ENCODE measurements at regions not wholly inside any gene's neighbourhood (a gene's known extent, or its start where the extent isn't known, plus 50 kb on each side); places are given as distances from the start of the nearest gene placed in this dataset.
"Not testable (repeated sequence)": the region's sequence is repeated elsewhere in the genome, so short reads cannot be mapped to it uniquely, and the experiment has no call there.

GRCh38 chr14:106187216-106187615, 660.8 kb downstream of the TMEM121 start:
- ATAC-seq = no peak
- Mint-ChIP-seq H3K27me3 (no peaks in the 10 kb centered on the region), H3K36me3 (no peaks in the 10 kb centered on the region), H3K4me1 (no peaks in the 10 kb centered on the region), H3K27ac (no peak overlapping the region), H3K4me3 (no peak overlapping the region), H3K9me3 (no peaks in the 10 kb centered on the region)

DNA sequence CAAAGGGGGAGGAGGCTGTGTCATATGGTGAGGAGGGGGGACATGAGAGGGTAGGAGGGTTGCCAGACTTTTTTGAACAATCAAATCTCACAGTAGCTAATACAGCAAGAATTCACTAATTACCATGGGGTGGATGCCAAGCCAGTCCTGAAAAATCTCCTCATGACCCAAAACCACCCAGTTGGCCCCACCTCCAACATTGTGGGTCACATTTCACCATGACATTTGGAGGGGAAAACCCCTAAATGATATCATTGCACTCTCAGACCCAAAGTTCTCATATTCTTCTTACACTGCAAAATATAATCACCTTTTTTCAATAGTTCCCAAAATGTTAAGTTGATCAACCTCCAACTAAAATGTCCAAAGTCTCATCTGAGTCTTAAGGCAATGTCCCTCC, 666.3 kb downstream of the TMEM121 start:
- not testable (repeated sequence) for ATAC-seq

GRCh38 chr14:106196459-106196858, 670.1 kb downstream of the TMEM121 start:
- H3K27ac Mint-ChIP-seq, H3K36me3 Mint-ChIP-seq, H3K9me3 Mint-ChIP-seq, H3K4me3 Mint-ChIP-seq, H3K27me3 Mint-ChIP-seq, ATAC-seq, H3K4me1 Mint-ChIP-seq: not testable (repeated sequence)

More for the DNA sequence above, 666.3 kb downstream of the TMEM121 start:
- not testable (repeated sequence) for H3K4me3 Mint-ChIP-seq, H3K4me1 Mint-ChIP-seq, H3K27me3 Mint-ChIP-seq, H3K27ac Mint-ChIP-seq, H3K36me3 Mint-ChIP-seq, H3K9me3 Mint-ChIP-seq

DNA sequence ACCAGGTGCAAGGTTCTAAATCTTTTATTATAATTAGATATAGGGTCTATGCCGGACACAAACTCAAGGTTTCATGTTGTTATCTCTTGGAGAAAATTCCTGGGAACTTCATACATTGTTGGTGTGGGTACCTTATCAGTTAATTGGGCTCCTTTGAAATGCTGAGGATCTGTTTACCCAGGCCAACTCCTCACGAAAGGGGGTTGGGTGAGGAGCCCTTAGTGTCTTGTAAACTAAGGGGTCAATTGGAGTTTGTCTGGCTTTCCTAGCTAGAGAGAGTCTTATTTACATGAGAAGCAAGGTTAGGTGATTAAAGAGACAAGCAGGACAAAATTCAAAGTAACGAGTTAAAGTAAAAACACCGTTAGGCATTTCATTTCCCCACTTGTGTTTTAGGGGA, 670.9 kb downstream of the TMEM121 start:
- H3K9me3 Mint-ChIP-seq, H3K27me3 Mint-ChIP-seq, H3K4me3 Mint-ChIP-seq, H3K36me3 Mint-ChIP-seq, H3K4me1 Mint-ChIP-seq, H3K27ac Mint-ChIP-seq, ATAC-seq: not testable (repeated sequence)

DNA sequence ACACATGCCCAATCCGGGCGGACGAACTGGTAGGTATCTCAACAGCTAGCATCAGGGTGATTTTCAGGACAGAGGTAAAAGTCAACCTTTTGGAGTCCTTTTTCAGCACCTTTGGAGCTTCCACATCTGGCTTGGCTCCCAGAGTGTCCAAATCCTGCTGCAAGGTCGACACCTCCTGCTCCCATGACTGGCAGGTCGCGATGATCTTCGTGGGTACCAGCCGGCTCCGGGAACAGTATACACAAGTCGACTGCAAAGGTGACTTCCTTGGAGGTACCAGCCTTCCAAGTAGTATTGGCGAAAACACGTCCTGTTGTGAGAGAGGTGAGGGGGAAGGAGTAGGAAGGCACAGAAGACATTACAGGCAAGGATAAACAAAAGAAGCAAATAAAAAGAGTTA, 672.7 kb downstream of the TMEM121 start:
- Mint-ChIP-seq H3K4me3 (no peak overlapping the region), H3K9me3 (no peaks in the 10 kb centered on the region), H3K27ac (no peak overlapping the region), H3K27me3 (peaks cover 16% of the 10 kb centered on the region), H3K36me3 (no peaks in the 10 kb centered on the region), H3K4me1 (no peaks in the 10 kb centered on the region)
- no peak for ATAC-seq

- no peaks in the 10 kb centered on the region for H3K36me3 Mint-ChIP-seq
- no peak for ATAC-seq
- no peaks in the 10 kb centered on the region for H3K4me1 Mint-ChIP-seq
- H3K9me3 Mint-ChIP-seq = no peaks in the 10 kb centered on the region
- H3K4me3 Mint-ChIP-seq = no peak overlapping the region
- H3K27me3 Mint-ChIP-seq = peaks cover 27% of the 10 kb centered on the region
- H3K27ac Mint-ChIP-seq = no peak overlapping the region
Observed at GRCh38 chr14:106200541-106201315, 674.3 kb downstream of the TMEM121 start.

DNA sequence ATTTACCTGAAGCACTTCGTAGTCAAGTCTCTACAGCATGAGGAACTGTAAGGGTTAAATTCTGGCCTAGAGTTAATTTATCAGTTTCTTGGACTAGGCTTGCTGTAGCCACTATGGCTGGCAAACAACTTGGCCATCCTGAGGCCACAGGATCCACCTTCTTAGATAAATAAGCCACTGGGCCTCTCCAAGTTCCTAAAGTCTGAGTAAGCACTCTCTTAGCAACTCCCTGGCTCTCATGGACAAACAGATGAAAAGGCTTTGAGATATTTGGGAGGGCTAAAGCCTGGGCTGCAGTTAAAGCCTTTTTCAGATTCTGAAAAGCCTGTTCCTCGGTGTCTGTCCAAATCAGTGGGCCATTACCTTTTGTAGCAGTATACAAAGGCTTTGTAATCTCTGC, 675.0 kb downstream of the TMEM121 start:
- Mint-ChIP-seq H3K27ac (no peak overlapping the region), H3K27me3 (peaks cover 32% of the 10 kb centered on the region), H3K36me3 (no peaks in the 10 kb centered on the region), H3K9me3 (no peaks in the 10 kb centered on the region), H3K4me3 (no peak overlapping the region), H3K4me1 (no peaks in the 10 kb centered on the region)
- ATAC-seq = no peak

GRCh38 chr14:106203438-106203837, 677.1 kb downstream of the TMEM121 start:
- Mint-ChIP-seq H3K27ac (no peak overlapping the region), H3K9me3 (no peaks in the 10 kb centered on the region), H3K4me1 (no peaks in the 10 kb centered on the region), H3K4me3 (no peak overlapping the region), H3K27me3 (peaks cover 45% of the 10 kb centered on the region), H3K36me3 (no peaks in the 10 kb centered on the region)
- ATAC-seq = no peak

- no peaks in the 10 kb centered on the region for H3K4me1 Mint-ChIP-seq
- no peaks in the 10 kb centered on the region for H3K9me3 Mint-ChIP-seq
- H3K36me3 Mint-ChIP-seq = no peaks in the 10 kb centered on the region
- ATAC-seq = no peak
- H3K4me3 Mint-ChIP-seq = no peak overlapping the region
- no peak overlapping the region for H3K27ac Mint-ChIP-seq
- H3K27me3 Mint-ChIP-seq = peaks cover 44% of the 10 kb centered on the region
Observed at GRCh38 chr14:106204063-106204462, 677.7 kb downstream of the TMEM121 start.

- H3K4me3 Mint-ChIP-seq = no peak overlapping the region
- ATAC-seq = no peak
Observed at GRCh38 chr14:106207316-106207715, 680.9 kb downstream of the TMEM121 start.

DNA sequence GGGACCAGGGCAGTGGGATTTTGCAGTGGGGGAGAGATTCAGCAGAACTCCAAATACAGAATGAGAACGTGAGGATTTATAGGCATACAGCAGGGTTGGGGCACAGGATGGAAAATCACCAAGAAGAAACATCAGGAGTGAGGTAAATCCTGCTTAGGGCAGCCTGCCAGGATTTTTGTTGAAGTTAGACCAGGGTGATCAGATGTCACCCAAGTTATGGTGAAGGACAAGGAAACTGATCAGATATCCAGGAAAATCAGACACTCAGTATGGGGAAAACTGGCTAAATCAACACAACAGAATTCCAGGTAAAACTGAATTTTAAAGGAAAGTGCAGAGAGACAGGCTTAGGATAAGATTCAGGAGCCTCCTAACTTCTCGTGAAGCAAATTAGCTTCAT, 682.4 kb downstream of the TMEM121 start:
- no peaks in the 10 kb centered on the region for H3K36me3 Mint-ChIP-seq
- no peak overlapping the region for H3K4me3 Mint-ChIP-seq
- no peak for ATAC-seq
- H3K27ac Mint-ChIP-seq = no peak overlapping the region
- peaks cover 45% of the 10 kb centered on the region for H3K27me3 Mint-ChIP-seq
- H3K9me3 Mint-ChIP-seq = no peaks in the 10 kb centered on the region
- no peaks in the 10 kb centered on the region for H3K4me1 Mint-ChIP-seq

More at GRCh38 chr14:106207316-106207715, 680.9 kb downstream of the TMEM121 start:
- Mint-ChIP-seq H3K27ac (no peak overlapping the region), H3K4me1 (no peaks in the 10 kb centered on the region), H3K36me3 (no peaks in the 10 kb centered on the region), H3K9me3 (no peaks in the 10 kb centered on the region), H3K27me3 (peaks cover 41% of the 10 kb centered on the region)

GRCh38 chr14:106209755-106210154, 683.4 kb downstream of the TMEM121 start:
- no peaks in the 10 kb centered on the region for H3K4me1 Mint-ChIP-seq
- H3K27ac Mint-ChIP-seq = no peak overlapping the region
- H3K27me3 Mint-ChIP-seq = peaks cover 41% of the 10 kb centered on the region
- no peaks in the 10 kb centered on the region for H3K36me3 Mint-ChIP-seq
- no peaks in the 10 kb centered on the region for H3K9me3 Mint-ChIP-seq
- no peak overlapping the region for H3K4me3 Mint-ChIP-seq
- no peak for ATAC-seq

- Mint-ChIP-seq H3K27me3 (peaks cover 42% of the 10 kb centered on the region), H3K4me1 (no peaks in the 10 kb centered on the region), H3K9me3 (no peaks in the 10 kb centered on the region), H3K27ac (no peak overlapping the region), H3K4me3 (no peak overlapping the region), H3K36me3 (no peaks in the 10 kb centered on the region)
- ATAC-seq = no peak
Observed at GRCh38 chr14:106210650-106211049, 684.3 kb downstream of the TMEM121 start.

GRCh38 chr14:106211334-106211900, 685.0 kb downstream of the TMEM121 start:
- no peak overlapping the region for H3K27ac Mint-ChIP-seq
- no peaks in the 10 kb centered on the region for H3K9me3 Mint-ChIP-seq
- no peak overlapping the region for H3K4me3 Mint-ChIP-seq
- H3K36me3 Mint-ChIP-seq = no peaks in the 10 kb centered on the region
- peaks cover 36% of the 10 kb centered on the region for H3K27me3 Mint-ChIP-seq
- no peaks in the 10 kb centered on the region for H3K4me1 Mint-ChIP-seq
- ATAC-seq = no peak

GRCh38 chr14:106215229-106215628, 688.8 kb downstream of the TMEM121 start:
- no peak for ATAC-seq
- H3K9me3 Mint-ChIP-seq = no peaks in the 10 kb centered on the region

GRCh38 chr14:106216679-106217078, 690.3 kb downstream of the TMEM121 start:
- H3K9me3 Mint-ChIP-seq = no peaks in the 10 kb centered on the region
- H3K4me3 Mint-ChIP-seq = no peak overlapping the region
- H3K27me3 Mint-ChIP-seq = peaks cover 27% of the 10 kb centered on the region
- no peak overlapping the region for H3K27ac Mint-ChIP-seq
- H3K4me1 Mint-ChIP-seq = no peaks in the 10 kb centered on the region
- H3K36me3 Mint-ChIP-seq = no peaks in the 10 kb centered on the region
- ATAC-seq = no peak

More at GRCh38 chr14:106215229-106215628, 688.8 kb downstream of the TMEM121 start:
- Mint-ChIP-seq H3K27ac (no peak overlapping the region), H3K4me1 (no peaks in the 10 kb centered on the region), H3K27me3 (peaks cover 20% of the 10 kb centered on the region), H3K4me3 (no peak overlapping the region), H3K36me3 (no peaks in the 10 kb centered on the region)

Measured in stimulated activated memory B cell treated with anti-CD40 and anti-IgM and Interleukin-4, amounts not matched to agents 10 μg/mL and 1 μg/mL and 100 μg/mL, for 72 hours (primary cell).